ENCODE measurements at regions not wholly inside any gene's neighbourhood (a gene's known extent, or its start where the extent isn't known, plus 50 kb on each side); places are given as distances from the start of the nearest gene placed in this dataset.

GRCh38 chr6:22394691-22395090 lies 97.9 kb upstream of the PRL start:
- H4K20me1 ChIP-seq (ENCODE audit: insufficient read depth, low read length), result no peaks in the 10 kb centered on the region
- H3K4me1 ChIP-seq (ENCODE audit: insufficient read depth, low read length), result no peaks in the 10 kb centered on the region
- no peak overlapping the region for H3K4me3 ChIP-seq (ENCODE audit: insufficient read depth, low read length)
- DNase-seq (ENCODE audit: insufficient read length, low spot score, missing footprints), result no peak
- no peak overlapping the region for H2AFZ ChIP-seq (ENCODE audit: low read length)
- TF ChIP-seq CTCF (IDR thresholded peaks at IDR 0.05; ENCODE audit: extremely low read depth, low read depth, low read length), result no peak
- no peaks in the 10 kb centered on the region for H3K79me2 ChIP-seq (ENCODE audit: insufficient read depth, low read length)
- H3K9me3 ChIP-seq (ENCODE audit: low read depth, low read length), result no peaks in the 10 kb centered on the region
- H3K27ac ChIP-seq (ENCODE audit: low read depth, low read length), result no peak overlapping the region
- H3K27me3 ChIP-seq (ENCODE audit: insufficient read depth, low read length), result no peaks in the 10 kb centered on the region
- no peaks in the 10 kb centered on the region for H3K36me3 ChIP-seq (ENCODE audit: insufficient read depth, low read length)
- no peak overlapping the region for H3K4me2 ChIP-seq (ENCODE audit: insufficient read depth, low read length)

GRCh38 chr6:22399693-22400092 lies 102.9 kb upstream of the PRL start:
- Histone ChIP-seq H3K4me1 (ENCODE audit: insufficient read depth, low read length) (no peaks in the 10 kb centered on the region), H2AFZ (ENCODE audit: low read length) (no peak overlapping the region), H3K79me2 (ENCODE audit: insufficient read depth, low read length) (no peaks in the 10 kb centered on the region), H3K9me3 (ENCODE audit: low read depth, low read length) (no peaks in the 10 kb centered on the region), H4K20me1 (ENCODE audit: insufficient read depth, low read length) (no peaks in the 10 kb centered on the region), H3K36me3 (ENCODE audit: insufficient read depth, low read length) (no peaks in the 10 kb centered on the region), H3K4me2 (ENCODE audit: insufficient read depth, low read length) (no peak overlapping the region), H3K27ac (ENCODE audit: low read depth, low read length) (no peak overlapping the region), H3K27me3 (ENCODE audit: insufficient read depth, low read length) (no peaks in the 10 kb centered on the region), H3K4me3 (ENCODE audit: insufficient read depth, low read length) (no peak overlapping the region)
- DNase-seq (ENCODE audit: insufficient read length, low spot score, missing footprints), result peak; percentile 38
- no peak for TF ChIP-seq CTCF (IDR thresholded peaks at IDR 0.05; ENCODE audit: extremely low read depth, low read depth, low read length)

- H3K27ac ChIP-seq (ENCODE audit: low read depth, low read length), result no peak overlapping the region
- no peaks in the 10 kb centered on the region for H3K9me3 ChIP-seq (ENCODE audit: low read depth, low read length)
- no peak overlapping the region for H3K4me2 ChIP-seq (ENCODE audit: insufficient read depth, low read length)
- H3K36me3 ChIP-seq (ENCODE audit: insufficient read depth, low read length), result no peaks in the 10 kb centered on the region
- H3K4me3 ChIP-seq (ENCODE audit: insufficient read depth, low read length), result no peak overlapping the region
- no peak overlapping the region for H2AFZ ChIP-seq (ENCODE audit: low read length)
- H3K79me2 ChIP-seq (ENCODE audit: insufficient read depth, low read length), result no peaks in the 10 kb centered on the region
- no peaks in the 10 kb centered on the region for H3K4me1 ChIP-seq (ENCODE audit: insufficient read depth, low read length)
- DNase-seq (ENCODE audit: insufficient read length, low spot score, missing footprints), result no peak
- H3K27me3 ChIP-seq (ENCODE audit: insufficient read depth, low read length), result no peaks in the 10 kb centered on the region
- no peaks in the 10 kb centered on the region for H4K20me1 ChIP-seq (ENCODE audit: insufficient read depth, low read length)
- no peak for TF ChIP-seq CTCF (IDR thresholded peaks at IDR 0.05; ENCODE audit: extremely low read depth, low read depth, low read length)
Measured at GRCh38 chr6:22401206-22401605, 104.4 kb upstream of the PRL start.

DNA sequence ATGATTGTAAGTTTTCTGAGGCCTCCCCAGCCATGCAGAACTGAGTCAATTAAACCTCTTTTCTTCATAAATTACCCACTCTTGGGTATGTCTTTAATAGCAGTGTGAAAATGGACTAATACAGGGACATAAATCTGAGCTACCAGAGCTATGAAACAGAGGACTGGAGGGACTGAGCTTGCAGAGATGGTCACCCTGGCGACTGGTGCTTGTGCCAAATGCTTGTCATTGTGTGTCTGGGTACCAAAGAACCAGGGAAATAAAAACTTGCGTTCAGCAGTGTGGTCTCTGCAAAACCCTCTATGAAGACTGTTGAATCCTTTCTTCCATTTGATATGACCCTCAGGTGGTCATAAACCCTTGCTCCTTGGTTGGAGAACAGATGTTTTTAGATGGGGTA lies 105.1 kb upstream of the PRL start:
- H3K79me2 ChIP-seq (ENCODE audit: insufficient read depth, low read length), result no peaks in the 10 kb centered on the region
- no peak overlapping the region for H2AFZ ChIP-seq (ENCODE audit: low read length)
- no peaks in the 10 kb centered on the region for H3K27me3 ChIP-seq (ENCODE audit: insufficient read depth, low read length)
- no peaks in the 10 kb centered on the region for H4K20me1 ChIP-seq (ENCODE audit: insufficient read depth, low read length)
- no peaks in the 10 kb centered on the region for H3K36me3 ChIP-seq (ENCODE audit: insufficient read depth, low read length)
- DNase-seq (ENCODE audit: insufficient read length, low spot score, missing footprints), result no peak
- no peak overlapping the region for H3K27ac ChIP-seq (ENCODE audit: low read depth, low read length)
- no peak overlapping the region for H3K4me3 ChIP-seq (ENCODE audit: insufficient read depth, low read length)
- H3K9me3 ChIP-seq (ENCODE audit: low read depth, low read length), result no peaks in the 10 kb centered on the region
- no peaks in the 10 kb centered on the region for H3K4me1 ChIP-seq (ENCODE audit: insufficient read depth, low read length)
- TF ChIP-seq CTCF (IDR thresholded peaks at IDR 0.05; ENCODE audit: extremely low read depth, low read depth, low read length), result no peak
- H3K4me2 ChIP-seq (ENCODE audit: insufficient read depth, low read length), result no peak overlapping the region

All from osteoblast (primary cell).